HG03442 (cell line): ENCODE measurements at regions not wholly inside any gene's neighbourhood (a gene's known extent, or its start where the extent isn't known, plus 50 kb on each side); places are given as distances from the start of the nearest gene placed in this dataset.
"Not testable (repeated sequence)": the region's sequence is repeated elsewhere in the genome, so short reads cannot be mapped to it uniquely, and the experiment has no call there.

Experiments
- ATAC-seq: cut with Tn5 transposase; IDR thresholded peaks from one replicate; pipeline ENCODE4 v1.9.1; 2021; ENCODE audit warnings: mild to moderate bottlenecking, moderate library complexity; ENCODE audit not compliant: unreplicated experiment

DNA sequence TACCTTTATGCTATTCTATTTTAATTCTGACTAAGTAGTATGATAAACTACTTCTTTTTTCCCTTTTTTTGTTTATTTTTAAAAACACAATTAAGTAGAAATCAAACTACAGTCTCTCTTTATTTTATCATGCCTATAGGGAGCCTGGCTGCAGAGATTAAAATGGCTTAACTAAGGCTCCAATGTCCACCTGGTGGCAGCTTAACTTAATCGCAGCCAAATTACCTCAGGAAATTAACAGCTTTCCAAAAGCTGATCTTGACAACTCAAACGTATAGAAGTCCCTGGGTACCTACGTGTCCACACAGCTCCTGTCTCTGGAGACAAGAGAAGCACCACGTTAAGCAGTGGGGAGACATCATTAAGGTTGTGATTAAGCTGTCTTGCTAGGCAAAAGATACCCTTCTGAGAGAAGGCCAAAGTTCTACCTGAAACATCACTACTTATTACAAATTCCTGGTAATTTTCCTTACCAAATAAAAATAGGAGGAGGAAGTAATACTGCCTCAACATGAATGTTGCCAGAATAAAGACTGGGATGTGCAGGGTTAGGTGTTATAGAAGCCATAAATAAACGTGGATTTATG is 63.2 kb upstream of the SNX19 start:
- ATAC-seq, result no peak

DNA sequence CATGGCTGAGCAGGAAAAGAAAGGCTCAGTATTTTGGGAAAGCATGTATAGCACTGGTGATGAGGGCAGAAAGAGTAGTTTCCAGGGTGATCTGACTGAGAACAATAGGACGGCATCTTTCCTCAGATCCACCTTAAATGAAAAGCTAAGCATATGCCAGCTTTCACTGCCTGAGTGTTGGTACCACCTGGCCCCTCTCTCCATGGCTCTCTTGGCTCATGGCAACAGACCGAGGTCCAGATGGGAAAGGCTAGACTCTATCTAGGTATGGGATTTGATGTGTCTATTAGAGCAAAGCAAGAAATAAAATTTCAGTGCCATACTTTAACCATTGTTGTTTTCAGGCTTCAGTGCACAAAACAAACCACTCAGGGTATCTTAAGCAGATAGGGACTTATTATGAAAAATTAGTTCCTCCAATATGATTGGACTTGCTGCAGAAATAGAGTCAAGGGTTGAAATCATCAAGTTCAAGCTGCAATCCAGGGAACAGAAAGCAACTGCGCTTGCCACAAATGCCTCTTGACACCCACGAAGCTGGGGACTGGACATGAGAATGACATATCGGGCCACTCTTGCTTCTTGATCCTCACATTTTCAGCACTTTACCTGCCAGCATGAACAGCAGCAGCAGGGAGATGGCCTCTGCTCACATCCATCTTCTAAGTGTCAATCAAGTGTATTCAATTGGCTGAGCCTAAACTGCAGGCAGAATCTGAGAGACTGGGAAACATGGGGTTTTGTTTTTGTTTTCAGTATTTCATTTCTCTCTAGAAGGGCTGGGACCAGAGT is 64.0 kb upstream of the SNX19 start:
- no peak for ATAC-seq

DNA sequence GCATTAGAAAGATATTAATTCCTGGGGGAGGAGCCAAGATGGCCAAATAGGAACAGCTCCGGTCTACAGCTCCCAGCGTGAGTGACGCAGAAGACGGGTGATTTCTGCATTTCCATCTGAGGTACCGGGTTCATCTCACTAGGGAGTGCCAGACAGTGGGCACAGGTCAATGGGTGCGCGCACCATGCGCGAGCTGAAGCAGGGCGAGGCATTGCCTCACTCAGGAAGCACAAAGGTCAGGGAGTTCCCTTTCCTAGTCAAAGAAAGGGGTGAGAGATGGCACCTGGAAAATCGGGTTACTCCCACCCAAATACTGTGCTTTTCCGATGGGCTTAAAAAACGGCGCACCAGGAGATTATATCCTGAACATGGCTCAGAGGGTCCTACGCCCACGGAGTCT is 68.0 kb upstream of the SNX19 start:
- not testable (repeated sequence) for ATAC-seq

DNA sequence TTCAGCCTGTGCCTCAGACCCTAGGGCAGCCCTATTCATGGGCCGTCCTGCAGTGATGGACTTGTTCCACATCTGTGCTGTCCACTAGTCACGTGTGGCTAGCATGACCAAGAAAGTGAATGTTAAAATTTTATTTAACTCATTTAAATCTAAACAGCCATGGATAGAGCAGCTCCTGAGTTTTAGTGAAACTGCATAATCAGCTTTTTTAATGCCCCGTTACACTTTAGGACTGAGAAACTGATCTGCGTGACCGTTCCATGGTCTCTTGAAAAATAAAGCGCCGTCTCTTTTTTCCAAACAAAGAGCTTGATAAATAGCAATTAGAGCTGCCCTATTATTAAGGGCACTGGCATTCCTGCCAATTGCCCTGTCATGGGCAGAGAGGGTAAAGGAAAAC is 76.5 kb upstream of the SNX19 start:
- no peak for ATAC-seq

DNA sequence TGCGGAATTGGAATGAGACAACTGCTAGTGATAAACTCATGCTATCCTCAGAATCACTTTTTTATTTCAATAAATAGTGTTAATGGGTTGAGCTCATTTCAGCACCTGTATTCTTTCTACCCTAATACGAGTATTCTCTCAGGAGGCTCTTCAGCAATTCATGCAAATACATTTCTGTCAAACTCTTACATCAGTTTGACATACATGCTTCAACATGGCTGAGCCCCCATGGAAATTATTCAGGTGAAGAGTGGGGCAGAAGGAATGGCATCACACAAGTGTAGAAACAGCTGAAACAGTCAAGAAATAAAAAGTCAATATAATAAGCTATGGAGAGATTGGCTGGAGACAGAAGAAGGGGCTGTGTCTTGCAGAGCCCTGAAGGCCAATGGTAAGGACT is 77.8 kb upstream of the SNX19 start:
- no peak for ATAC-seq

DNA sequence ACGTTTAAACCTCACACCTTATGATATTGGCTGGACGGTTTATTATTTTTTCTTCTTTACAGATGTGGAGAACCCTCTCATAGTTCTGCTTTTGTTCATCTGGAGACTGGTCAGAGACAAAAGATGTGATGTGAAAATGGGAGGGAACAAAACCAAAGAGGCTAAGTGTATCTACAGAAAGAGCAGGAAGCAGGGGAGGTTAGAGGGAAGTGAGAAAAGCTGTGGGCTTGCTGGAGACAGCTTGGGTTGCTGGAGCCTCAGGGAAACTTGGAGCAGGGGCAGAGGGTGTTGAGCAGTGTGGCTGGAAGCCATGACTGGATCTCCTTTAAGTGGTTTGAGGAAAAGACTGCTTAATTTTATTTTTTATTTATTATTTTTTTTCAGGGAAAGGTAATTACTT is 79.0 kb upstream of the SNX19 start:
- ATAC-seq, result no peak

DNA sequence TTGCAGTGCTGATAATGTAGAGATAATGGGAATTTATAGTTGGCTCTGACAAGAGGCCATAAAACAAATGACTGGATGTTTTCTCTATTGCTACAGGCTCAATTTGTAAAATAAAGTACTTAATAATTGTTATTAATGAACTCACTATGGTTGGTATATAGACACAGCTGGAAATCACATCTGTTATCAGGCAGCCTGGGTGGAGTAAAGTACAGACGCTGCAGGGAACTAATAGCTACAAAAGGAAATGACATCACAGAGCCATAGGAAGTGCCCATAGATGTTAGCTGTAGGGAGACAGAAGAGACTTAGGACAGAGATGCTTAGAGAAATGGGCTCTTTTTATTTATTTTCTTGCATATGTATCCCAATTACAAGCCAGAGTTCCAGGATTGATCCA is 81.0 kb upstream of the SNX19 start:
- ATAC-seq, result no peak

DNA sequence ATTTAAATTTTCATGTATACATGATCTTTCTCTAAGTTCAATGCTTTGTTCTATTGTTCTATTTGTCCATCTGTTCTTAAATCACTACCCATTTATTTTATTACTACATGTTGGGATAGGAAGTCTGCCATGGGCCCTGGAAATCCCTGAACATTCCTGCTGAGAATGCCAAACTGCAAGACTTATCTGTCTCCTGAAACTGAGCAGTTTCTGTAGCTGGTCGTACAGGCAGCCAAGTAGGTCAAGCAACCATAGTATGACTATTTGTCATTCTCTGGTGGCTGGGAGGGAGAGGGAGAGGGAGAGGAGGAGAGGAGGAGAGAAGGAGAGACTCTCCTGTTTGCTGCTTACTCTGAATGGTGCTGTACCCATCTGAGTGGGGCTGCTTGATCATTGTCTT is 82.8 kb upstream of the SNX19 start:
- no peak for ATAC-seq

DNA sequence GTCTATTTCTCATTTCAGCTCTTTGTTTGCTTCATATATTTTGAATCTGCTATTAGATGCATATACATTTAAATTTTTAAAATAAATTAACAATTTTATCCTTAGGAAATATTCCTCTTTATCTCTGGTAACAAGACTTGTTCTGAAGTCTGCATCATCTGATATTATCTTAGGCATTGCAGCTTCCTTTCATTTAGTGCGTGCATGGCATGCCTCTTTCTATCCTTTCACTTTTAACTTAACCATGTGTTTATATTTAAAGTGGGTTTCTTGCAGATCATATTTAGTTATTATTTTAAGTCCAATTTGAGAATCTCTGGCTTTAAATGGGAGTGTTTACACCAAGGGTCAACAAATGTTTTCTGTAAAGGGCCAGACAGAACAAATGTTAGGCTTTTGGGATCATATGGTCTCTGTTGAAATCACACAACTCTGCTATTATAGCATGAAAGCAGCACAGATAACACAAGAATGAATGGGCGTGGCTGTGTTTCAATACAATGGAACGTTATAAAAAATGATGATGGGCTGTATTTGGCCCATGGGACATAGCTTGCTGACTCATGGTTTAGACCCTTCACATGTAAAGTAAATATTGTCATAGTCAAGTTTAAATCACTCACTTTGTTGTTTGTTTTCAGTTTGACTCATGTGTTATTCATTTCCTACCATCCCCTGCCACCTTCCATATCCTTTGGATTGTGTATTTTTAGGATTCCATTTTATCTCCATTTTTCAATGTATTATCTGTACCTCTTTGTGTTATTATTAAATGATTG is 83.9 kb upstream of the SNX19 start:
- no peak for ATAC-seq

DNA sequence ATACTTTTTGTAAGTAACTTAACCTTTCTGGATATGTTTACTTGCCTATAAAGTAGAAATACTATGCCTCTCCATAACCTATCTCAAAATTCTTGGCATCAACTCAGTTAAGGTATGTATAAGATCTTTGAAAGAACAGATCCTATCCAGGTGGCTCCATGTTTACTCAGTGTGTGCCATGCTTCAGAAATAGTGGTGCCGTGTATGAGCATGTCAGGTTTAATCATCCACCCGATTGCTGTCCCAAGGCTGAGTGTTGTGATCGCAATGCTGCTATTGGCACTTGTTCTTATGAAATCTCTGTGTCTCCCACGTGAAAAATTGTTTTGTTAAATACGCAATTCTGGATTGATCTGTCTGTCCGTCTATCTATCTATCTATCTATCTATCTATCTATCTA is 85.9 kb upstream of the SNX19 start:
- no peak for ATAC-seq

DNA sequence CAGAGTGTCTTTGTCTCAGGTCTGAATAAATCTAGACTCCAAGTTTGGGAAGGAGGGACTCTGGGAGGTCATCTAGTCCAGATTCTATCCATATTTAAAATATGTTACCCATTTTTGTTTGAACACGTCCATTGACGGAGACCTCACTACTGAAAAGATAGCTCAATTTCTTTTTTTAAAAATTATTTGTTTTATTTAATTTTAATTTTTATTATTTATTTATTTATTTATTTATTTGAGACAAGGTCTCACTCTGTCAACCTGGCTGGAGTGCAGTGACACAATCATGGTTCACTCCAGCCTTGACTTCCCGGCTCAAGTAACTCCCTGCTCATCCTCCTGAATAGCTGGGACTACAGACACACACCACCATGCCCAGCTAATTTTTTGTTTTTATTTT is 89.5 kb upstream of the SNX19 start:
- no peak for ATAC-seq

DNA sequence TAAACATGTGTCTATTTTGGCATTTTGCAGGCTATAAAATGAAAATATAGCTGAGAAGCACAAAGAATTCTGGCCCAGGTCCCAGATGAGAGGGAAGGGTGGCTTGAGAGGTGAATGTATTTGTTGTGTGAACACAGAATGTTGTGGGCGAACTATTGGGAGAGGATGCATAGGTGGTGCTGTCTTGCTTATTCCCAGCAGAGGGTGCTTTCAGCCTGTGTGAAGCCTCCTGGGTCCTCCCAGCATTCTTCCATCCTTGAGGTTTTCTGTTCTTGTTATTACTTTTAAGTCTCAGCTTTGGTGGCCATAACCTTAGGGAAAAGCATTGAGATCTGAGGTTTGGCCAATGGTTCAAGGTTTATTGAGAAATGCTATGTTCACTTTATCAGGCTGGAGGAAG is 108.7 kb upstream of the SNX19 start:
- no peak for ATAC-seq

DNA sequence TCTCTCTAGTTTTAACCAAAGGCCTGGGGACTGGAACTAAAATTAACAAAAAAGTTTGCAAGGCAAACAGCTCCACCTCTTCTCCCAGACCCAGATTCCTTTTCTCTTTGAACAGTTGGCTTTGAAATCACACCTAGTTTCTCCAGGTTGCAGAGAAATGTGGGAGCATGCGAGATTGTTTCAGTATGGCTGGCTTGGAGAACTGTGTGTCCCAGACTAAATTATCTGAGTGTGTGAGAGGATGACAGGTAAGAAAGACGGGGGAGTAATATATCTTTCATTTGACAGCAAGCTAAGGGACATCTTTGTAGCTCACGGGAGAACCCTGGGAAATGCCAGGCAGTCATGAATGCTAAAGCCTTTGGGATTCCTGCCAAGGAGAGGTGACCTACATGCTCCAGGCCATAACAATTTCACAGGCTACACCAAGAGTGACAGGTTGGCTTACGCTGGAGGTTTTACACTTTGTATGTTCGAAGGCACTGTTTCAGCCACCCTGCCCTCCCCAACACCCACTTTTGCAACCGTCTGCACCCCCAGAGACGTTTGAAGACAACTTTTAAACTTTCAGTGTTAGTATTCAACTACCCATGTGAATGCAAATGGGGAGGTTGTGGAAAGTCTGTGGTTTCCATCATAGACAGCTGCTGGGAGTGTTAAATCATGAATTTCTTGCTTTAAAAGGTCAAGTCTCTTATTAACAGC is 109.3 kb upstream of the SNX19 start:
- ATAC-seq, result peak; percentile 90

DNA sequence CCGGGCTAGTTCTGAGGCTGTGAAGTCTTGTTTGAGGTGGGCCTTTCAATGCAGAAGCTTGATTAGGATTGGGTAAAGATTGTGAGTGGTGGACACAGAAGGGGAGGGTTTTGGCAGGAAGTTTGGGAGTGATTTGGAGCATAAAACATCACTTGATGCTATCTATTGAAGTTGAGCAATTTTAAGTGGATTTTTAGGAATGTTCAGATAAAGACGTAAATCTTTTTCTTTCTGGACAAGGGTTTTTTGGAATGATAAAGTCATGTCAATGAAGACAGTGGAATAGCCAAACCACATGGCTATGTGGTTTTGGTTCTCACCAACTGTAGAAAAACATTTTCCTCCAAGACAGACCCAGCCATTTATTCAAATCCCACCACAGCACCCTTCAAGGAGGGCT is 111.2 kb upstream of the SNX19 start:
- ATAC-seq, result no peak

DNA sequence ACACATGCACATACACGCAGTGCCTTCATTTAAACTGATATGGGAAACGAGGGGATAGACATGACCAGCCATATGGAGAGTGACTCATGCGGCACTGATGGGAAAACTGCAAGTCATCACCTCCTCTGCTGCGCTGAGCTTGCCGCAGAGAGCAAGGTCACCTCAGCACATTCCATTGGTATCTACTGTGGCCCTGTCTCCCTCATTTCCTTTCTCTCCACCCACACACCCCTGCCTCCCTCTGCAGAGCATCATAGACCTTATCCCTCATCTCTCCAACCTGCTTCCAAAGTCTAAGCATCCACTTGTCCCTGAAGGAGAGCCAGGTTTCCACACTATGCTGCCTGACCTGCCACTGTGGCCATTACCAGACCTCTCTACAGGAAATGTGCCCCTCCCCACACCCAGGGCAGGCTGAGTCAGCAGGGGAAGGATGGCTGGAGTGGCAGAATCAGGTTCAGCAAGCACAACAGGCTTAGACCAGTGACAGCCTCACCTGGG is 116.9 kb upstream of the SNX19 start:
- no peak for ATAC-seq

DNA sequence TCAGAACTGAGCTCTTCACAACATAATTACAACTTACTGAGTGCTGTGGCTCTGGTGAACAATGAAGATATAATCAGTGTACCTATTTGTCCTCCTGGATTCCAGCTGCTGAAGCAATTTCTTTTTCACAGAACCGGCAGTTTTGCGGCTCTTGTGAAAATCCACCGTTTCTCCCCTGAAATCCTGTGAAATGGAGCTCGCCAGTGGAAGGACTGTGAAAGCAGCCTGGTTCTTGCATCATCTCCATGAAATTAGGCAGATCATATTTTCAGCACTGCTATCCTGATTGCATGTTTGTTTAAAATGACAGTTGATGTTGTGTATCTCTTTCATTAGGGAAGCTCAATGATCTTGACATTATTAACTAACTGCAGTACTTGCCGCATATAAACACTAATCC is 120.2 kb upstream of the SNX19 start:
- no peak for ATAC-seq

DNA sequence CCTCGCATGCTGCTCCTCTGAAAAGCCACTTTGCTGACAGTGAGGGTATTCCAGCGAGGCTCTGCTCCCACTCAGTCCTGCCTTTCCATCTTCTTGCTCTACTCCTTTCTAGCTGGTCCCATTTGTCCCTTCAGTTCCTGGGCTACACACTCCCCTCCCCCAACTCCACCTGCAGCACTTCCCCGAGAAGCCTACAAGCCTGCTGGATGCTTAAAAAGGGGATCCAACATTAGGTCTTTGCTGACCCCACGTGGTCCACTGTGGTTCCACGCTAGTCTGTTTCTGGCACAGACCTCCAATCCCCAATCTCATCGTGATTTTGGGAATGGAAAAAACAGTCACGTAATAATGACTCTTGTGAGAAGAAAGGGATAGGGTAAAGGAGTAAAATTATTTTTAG is 121.6 kb upstream of the SNX19 start:
- no peak for ATAC-seq

DNA sequence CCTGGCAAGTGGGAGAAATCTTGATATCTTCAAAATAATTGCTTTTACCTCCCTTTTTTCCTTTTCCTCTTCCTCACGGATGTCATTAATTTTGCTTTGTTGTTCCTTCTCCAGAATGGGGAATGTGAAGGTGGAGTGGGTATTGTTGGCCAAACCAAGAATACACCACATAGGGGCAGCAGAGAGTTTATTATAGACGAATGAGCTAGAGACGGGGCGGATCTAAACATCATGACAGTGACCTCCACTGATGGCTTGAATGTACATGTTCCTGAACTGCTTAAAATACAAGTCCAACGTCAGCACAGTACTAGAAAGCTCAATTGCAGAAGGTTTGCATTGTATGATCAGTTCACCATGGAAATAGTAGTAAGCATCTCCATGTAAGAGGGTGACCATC is 122.3 kb upstream of the SNX19 start:
- no peak for ATAC-seq

DNA sequence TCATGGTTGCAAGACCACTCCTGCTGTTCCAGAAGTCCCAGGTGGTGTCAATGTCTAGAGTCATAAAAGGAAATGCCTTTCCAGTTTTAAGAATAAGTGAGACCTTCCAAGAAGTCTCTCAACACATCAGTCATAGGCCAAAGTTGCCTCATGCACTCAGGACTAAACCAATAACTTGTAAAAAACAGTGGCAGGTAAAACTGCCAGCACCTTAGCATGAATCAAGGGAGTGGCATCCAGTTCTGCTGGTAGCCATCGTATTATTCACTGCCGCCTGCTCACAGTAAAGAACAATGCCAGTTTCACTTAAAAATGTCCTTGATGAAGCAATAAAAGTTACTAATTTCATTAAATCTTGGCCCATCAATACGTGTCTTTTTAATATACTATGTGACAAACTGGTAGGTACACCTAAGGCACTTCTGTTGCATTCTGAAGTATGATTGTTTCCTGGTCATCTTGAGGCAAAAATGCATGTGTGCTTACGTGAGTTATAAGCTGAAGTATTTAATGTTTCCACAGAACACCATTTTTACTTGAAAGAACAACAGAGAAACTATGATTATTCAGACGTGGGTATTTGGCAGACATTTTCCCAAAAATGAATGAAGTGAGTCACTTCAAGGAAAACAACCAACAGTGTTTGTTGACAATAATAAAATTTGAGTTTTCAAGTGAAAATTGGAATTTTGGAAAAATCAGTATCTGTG is 125.2 kb upstream of the SNX19 start:
- no peak for ATAC-seq

DNA sequence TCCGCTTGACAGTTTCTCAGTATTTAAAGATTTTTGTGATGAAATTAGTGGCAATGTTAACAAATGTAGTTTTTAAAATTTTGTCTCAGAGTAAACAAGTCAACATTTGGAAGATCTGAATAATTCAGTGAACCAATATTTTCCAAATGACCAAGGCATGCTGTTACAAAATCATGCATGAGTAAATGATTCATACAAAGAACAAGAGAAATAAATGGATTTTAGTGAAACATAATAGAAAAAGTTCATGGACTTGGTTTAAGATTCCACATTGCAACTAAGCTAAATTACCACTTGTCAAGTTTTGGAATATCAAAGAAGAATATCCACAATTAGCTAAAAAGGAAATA is 125.7 kb upstream of the SNX19 start:
- ATAC-seq, result no peak

DNA sequence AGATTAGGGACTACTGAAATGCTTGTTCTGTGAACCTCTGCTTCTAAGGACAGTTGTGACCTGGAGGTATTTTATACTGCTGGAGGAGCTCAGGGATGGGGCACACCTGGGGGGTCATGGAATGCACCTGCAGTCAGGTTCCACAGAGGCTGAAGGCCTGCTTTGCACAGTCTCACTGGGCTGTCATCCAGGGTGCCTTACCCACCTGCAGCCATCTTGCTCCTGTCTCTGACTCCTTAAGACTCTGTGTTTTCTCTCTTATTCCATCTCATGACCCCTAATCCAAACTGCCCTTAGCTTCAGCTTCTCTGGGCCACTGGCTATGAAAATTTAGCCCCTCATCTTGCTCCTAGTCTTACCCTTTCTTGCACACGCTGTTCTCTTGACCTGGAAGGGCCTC is 127.0 kb upstream of the SNX19 start:
- no peak for ATAC-seq
